Inflammatory macrophage treated with lipopolysaccharide for 4 hours (primary cell): ENCODE measurements at regions not wholly inside any gene's neighbourhood (a gene's known extent, or its start where the extent isn't known, plus 50 kb on each side); places are given as distances from the start of the nearest gene placed in this dataset.
A peak's percentile ranks its signal among the peaks of the same experiment; 100 is the strongest.

Experiments used
- DNase-seq: peaks from one replicate; pipeline ENCODE4 v3.0.0-alpha.2; 2020

DNA sequence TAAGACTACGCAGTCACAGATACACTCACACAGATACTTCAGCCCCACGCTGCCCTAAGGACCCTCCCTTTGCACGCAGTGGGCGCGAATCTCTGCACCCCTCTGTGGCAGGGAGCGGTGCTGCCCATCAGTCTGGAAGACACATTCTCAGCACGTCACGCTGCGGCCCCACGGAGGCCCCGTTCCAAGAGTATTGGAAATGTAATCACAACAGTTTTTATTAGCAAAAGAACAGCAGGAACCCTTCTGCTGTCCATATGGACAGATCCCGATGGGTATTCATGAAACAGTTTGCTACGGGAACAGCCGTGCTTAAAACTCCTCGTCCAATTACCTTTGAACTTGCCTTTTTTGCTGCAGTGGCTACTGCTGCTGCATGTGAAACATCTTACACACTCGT is 131.0 kb downstream of the RPS24 start:
- no peak for DNase-seq

DNA sequence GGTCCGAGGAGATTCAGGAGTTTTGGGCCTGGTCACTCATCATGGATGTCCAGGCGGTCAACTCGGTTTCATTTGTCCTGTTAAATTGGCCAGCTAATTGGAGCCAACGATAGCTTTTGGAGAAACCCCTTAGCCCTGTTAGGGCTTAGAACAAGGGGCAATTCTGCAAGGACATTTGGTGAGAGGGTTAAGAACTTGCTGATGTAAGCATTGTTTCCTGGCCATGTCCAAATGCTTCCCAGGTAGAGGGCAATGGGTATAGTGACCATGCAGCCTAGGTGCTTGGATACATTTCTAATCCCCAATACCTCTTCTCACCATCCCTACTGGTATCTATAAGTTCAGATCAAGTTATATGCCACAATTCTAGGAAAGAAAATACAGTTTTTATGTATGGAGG is 131.5 kb downstream of the RPS24 start:
- DNase-seq = no peak

DNA sequence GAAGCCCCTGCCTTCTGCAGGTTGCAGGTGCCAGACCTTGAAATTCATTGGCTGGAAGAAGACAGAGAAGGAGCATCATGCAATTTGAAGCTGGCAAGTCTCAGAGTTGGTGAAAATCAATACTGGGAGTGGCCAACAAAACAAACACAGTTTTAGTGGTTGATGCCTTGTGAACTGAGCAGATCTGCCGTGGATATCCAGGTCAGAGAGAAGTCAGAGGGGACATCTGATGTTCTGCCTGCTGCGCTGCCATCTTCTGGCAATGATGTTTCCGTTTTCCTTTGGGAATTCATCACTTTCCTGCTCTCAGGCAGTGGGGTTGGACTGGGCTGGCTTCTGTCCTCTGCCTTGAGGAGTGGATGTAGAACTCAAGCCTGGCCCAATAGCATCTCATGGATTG is 132.0 kb downstream of the RPS24 start:
- DNase-seq = no peak

DNA sequence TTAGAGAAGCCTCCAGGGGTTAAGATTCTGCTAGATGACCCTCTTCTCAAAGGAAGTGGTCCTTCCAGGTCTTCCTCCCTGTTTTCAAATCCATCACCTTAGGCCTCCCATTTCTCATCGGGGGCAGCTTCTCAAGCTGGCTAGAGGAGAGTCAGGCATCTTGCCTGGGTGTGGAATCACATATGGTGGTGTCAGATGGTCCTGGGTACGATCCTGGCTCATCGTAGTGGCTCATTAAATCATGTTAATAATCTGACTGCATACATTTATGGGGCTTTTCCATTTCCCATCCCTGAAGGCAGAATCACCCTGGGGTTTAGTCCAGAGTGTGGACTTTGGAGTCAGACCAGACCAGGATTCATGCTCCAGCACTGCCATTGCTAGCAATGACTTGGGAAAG is 132.6 kb downstream of the RPS24 start:
- DNase-seq = no peak

DNA sequence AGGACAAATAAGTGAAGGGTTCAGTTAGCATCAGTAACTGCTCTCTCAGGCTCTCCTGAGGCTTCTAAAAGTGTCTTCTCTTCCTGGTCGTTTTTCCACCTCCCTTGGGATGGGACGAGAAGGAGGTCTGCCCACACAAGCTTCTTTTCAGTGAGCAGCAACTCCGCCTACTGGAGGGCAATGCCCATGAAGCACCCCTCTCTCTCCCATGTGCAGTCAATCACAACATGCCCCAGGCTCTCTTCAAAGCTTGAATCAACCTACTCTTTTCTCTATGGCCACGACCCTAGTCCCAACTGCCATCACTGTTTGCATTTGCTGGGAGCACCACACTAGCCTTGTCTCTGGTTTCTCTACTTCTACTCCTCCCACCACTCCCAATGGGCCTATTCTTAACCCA is 135.6 kb downstream of the RPS24 start:
- no peak for DNase-seq

DNA sequence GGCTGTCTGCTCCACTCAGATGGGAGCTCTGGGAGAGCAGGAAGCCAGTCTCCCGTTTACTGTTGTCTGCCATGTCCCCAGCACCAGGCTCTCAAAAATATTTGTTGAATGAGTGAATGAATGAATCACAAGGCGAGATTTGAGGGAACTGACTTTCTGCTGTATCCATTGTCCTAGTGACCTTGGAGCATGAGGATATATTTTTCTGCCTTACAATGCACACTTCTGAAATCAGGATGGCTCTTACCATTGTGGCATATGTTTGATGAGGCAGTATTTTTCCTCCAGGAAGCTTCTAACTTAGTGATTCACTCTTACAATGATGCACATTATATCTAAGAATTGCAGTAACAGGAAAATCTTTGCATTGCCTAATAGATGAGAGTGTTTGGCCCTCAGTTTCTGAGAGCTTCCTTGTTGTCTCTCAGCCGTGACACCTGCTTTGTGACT is 136.4 kb downstream of the RPS24 start:
- peak; percentile 32 for DNase-seq

DNA sequence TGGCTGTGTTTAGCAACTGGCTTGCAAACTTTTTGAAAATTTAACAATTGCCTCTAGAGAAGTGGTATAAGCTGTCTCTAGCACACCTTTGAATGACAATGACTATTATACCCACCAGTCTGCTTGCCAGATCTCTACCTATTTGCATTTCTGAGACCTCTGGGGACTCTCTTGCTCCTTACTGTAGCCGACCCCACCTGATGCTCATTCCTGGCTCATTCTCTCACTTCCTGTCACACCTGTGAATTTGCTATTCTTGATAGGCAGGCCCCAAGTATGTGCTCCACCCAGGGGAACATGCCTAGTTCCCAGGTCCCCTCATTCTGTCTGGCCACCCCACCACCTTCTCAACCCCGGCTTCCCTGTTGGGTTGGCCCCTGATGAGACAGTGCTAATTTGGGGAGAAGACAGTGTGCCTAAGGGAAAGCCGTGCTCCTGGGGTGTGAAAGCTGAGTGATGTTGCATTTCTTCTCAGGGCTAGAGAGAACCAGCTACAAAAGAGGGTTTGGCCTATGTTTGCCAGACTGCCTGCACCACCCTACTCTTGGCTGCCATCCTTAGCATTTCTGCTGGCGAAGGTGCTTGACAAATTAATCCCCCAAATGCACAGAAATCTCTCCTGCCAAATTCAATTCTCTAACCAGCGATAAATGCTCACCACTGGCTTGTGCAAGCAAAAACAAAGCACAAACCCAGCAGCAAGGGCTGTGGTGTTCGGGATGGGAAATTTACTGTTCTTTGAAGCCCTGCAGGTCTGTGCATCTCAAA is 138.2 kb downstream of the RPS24 start:
- no peak for DNase-seq

DNA sequence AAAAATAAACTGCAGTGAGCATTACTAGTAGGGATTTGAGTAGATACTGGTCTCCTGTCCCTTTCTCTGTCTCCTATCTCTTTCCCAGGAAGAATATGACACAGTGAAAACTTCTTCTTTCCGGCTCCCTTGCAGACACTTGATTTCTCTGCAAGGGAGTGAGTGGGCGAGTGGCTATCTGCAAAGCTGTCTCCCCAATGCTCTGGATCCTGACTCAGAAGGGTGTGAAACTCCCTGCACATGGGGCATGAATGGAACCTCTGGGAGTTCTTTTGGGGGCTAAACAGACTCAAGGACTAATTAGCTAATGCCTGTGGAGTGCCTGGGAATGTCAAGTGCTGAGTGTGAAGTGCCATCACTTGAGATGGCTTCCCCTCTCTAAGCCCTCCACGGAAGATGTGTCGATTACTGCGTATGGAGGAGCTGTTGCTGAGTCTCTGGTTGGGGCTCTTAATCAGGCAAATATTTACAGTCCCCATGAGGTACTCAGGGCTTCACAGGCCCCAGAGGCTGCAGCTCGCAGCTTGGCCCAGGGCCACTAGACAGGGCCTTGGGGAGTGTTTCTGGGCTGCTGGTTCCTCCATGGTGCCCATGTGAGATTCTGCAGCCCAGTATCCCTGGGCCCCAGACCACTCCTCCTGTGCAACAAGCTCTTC is 139.8 kb downstream of the RPS24 start:
- DNase-seq = peak; percentile 67

DNA sequence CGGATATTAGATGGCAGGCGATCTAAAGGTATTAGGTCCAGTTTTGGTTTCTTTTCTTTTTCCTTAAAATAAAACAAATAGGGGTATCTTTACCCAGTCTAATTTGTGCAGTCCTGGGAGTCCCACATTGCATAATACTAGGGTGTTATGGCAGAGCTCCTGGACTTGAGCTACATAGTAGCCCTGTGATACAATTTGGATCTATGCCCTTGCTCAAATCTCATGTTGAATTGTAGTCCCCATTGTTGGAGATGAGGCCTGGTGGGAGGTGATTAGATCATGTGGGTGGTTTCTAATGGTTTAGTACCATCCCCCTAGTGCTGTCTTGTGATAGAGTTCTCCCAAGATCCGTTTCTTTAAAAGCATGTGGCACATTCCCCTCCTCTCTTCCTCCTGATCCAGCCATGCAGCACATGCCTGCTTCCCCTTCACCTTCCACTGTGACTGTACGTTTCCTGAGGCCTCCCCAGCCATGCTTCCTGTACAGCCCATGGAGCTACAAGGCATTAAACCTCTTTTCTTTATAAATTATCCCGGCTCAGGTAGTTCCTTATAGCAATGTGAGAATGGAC is 141.9 kb downstream of the RPS24 start:
- peak; percentile 26 for DNase-seq

DNA sequence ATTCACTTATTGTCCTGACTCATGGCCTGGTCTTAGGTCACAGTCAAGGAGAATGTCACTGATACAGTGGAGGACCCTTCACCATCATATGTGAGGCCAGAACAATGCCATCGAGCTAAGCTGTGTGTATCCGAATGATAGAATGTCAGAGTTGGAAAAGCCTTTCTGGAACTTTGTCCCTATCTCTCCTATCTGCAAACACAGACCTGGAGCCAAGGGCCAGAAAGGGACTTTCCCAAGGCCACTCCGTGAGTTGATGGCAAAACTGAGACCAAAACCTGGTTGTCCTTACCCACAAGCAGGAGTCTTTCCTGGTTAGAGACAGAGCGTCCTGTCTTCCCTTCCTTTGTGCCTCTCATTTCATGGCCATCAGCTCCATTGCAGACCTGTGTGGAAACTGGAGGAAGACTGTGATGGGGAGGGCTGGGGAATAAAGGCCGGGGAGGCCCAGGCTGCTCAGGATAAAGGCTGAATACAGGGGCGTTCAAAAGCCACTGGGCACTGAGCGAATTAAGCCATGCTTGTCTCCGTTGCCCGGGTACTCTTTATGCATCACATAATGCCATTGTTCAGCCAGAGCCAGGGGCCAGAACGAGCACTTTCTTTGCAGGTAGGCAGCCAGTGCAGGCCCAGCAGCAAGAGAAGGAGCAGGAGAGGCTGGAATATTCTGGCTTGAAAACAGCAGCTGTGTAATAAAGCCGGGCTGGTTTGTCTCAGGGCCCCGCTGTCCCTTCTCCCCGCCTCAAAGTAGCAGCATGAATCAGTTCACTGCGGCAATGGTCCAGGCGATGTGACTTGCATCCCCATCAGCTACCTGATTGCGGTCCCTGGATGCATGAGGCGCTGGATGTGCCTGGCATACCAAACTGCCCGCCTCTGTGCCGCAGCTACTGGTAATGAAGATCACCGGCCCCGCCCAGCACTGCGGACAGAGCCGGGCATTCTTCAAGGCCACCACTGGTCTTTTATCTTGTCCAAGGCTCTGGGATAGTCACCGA is 143.0 kb downstream of the RPS24 start:
- no peak for DNase-seq

DNA sequence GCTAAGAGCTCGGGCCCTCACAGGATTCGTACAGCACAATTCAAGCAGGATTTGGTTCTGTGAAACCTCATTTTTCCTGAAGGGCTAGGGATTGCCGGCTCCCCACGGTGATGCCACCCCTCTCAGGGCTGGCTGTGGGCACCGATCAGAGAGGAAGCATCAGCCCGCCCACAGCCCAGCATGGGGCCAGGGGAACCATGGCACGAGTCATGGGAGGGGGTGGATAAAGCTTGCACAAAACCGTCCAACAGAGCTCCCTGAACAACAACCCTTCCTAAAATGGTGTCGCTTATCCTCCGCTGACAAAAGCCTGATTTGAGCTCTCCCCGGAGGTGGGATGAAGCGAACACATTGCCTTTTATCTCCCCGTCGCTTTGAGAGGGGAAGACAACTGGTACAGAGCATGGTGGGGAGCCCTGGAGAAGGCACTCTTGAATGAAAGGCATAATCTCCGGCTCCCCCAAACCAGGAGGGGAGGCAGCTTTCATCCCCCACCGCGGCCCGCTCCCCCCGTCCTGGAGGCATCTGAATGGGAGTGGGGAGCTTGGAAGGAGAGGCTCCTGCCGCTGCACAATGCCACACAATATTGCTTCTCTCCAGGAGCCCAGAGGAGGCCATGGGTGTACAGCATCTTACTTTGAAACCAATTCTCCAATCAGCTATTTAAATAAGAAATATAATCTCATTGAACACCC is 144.0 kb downstream of the RPS24 start:
- peak; percentile 58 for DNase-seq

DNA sequence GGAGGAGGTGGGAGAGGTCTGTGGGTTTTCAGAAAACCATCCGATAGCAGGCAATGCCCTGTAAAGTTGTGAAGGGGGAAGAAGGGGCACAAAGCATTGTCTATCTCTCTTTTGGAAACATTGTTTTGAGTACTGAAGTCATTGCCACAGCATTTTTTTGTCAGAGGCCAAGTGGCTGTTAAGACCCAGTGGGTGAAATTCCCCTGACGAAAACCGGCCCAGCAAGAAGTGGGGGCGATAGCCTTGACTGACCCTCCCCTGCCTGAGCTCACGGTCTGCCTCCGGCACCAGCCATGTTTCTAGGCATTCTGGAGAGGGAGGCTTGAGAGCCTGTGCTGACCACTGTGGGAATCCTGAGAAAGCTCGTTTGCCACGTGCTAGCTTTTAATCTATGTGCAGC is 144.7 kb downstream of the RPS24 start:
- no peak for DNase-seq

DNA sequence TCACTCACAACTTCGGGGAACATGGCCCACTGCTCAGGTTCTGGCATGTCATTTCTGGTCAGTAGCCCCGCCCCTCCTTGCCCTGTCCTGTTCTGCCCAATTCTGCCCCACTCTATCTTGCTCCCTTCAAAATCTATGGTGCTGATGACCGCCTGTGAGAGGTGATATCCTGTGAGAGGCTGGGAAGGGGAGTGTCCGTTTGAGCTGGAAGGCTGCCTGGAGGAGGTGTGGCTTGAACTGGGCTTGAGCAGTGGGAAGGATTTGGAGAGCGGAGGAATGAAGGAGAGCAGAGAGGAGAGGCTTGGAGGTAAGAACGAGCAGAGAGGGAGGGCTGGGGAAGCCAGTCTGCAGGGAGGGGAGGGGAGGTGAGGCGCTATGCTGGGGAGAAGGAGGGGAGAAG is 145.3 kb downstream of the RPS24 start:
- DNase-seq = no peak

DNA sequence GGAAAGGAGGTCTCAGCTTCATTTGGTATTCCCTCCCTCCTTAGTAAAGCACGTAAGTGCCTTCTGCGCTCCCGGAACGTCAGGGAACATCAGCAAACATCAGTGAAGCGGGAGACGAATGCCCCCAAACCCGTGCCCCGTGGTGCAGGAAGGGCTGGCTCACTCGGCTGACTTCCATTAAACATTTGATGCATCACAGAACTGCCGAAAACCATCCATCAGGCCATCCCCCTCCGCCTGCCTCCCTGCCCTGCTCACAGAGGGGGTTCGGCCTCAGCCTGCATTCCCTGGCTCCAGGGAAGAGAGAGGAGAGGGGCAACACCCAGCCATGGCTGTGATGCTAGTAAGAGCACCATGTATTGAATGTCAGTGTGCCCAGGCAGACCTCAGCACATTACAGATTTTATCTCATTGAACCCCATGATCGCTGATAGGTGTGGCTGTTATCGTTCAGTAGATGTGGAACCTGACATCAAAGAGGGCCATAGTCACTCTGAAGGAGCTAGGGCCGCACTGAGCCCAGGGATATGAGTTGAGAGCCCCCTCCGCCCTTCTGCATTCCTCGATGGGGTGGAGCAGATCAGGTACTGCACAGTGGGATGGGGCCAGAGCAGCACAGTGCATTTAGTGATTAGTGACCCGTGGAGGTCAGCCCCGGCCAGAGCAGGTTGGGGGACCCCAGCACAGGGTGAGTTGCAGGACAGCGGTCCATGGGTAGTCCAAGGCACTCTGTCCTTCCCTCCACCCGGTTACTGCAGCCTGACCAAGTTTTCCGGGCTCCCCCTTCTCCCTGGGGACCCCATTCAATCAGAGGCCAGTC is 146.4 kb downstream of the RPS24 start:
- no peak for DNase-seq

DNA sequence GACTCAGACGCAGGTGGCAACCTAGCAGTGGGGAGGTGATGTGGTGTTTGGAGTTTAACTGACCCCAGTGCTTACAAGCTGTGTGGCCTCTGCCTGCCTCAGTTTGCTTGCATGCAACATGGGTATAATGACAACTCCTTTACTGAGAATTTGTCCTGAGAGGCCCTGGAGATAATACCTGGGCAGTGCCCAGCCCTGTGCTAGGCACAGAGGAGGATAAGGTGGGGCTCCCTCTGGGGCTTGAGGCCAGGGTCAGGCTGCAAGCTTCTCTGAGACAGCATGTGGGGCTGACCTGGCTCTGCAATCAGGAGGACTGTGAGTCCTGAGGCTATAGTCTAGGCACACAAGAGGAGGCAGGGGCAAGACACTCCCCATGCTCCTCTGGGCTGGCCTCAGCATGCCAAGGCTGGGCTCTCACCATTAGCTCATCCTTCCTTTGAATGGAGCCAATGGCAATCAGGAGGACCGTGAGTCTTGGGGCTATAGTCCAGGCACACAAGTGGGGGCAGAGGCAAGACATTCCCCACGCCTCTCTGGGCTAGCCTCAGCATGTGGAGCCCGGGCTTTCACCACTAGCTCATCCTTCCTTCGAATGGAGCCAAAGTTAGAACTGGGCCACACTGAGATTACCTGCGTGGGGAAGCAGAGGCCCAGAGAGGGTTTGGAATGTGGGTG is 147.9 kb downstream of the RPS24 start:
- DNase-seq = no peak

DNA sequence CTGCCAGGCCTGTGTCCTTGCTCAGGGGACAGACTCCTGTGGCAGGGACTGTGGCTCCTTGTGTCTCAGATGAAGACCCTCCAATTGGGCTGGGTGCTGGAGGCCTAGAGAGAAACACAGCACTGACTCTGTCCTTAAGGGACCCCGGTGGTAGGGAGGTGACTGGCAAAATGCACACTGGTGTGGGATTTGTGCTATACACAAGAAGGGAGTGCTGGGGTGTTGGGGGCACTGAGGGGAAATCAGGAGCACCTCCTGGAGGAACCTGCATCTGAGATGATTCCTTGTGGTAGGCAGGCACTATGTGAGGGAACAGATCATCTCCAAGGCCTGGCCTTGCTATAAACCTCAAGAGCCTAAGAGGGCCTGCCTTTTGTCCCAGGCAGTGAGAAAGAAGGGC is 149.2 kb downstream of the RPS24 start:
- no peak for DNase-seq

DNA sequence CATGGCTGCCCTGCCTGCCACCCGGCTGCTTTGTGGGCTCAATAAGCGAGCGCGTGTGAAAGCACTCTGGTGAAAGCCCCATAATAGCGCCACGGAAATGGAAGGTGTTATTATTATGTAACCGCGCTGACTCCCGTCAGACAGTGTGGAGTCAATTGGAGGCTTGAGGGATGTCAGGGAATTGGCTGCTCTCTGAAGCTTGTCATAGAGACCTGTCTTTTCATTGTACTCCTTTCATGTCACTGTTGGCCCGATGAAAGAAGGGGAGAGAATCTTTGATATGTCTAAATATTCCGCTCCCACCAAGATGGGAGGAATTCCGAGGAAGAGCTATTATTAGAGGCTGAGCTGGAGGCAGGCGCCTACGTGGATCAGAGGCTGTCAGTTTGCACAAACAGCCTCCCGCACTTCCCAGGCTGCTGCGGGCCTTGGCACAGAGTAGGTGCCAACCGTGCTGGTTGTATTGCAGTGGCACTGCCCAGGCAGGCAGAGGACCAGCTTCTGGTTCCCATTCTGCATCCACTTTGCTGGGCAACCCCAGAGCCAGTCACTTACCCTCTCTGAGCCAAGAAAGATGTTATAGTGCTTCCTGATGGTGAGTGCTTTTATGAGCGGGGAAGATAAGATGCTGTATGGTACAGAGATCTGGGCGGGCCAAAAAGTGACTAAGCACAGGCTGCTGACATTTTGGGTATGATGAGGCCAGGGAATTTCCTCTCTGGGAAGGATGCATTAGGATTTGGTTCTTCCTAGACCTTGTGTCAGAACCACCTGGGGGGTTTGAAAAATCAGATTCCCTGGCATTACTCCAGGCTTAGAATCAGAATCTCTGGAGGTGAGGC is 151.4 kb downstream of the RPS24 start:
- DNase-seq = no peak

DNA sequence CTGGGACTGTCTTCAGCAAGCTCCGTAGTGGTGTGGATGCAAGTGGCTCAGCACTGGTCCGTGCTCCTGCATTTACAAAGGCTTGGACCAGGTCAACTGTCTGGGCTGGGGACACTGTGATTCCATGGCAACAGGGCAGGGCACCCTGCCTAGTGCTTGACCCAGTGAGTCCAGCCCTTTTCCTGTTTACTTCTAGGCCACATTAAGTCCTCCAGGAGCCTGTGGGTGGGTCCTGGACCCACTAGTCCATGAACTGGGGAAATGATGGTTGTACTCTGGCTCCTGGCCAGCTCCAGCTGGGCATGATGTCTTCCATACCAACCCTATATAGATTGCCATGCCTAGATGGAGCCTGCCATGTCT is 152.0 kb downstream of the RPS24 start:
- DNase-seq = no peak

DNA sequence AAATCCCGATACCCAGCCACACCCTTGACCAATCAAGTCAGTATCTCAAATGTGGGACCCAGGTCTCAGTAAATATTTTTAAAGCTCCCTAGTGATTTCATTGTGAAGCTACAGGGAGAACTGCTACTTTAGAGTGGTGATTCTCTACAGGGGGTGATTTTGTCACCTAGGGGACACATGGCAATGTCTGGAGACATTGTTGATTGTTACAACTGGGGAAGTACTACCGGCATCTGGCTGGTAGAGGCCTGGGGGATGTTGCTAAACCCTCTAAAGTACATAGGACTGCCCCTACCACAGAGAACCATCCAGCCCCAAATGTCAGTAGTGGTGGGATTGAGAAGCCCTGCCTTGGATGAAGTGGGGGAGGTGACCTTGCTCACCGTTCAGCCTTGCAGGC is 152.9 kb downstream of the RPS24 start:
- DNase-seq = no peak

DNA sequence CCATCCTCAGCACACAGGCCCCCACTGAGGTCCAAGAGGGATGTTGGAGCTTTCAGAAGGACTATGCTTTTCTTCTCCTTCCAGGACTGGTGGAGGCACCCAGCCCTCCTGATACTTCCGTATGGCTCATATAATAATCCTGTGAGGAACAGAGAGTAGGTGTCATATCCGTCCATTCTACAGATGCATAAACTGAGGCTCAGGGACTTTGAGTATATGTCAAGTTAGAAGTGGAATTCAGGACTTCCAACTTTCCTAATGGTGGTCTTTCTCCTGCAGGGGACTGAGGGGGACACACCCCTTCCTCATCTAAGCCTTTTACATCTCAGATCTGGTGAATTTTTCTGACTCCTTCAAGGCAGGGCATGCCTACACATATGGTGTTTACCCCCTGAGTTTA is 153.7 kb downstream of the RPS24 start:
- DNase-seq = no peak
